ENCODE measurements at regions not wholly inside any gene's neighbourhood (a gene's known extent, or its start where the extent isn't known, plus 50 kb on each side); places are given as distances from the start of the nearest gene placed in this dataset.
"Not testable (repeated sequence)": the region's sequence is repeated elsewhere in the genome, so short reads cannot be mapped to it uniquely, and the experiment has no call there.

GRCh38 chr5:17846496-17846895 lies 212.2 kb downstream of the TAF11L14 start:
- no peak for TF ChIP-seq CTCF (IDR thresholded peaks at IDR 0.05; ENCODE audit: low read depth, low read length, missing control alignments)
- H3K4me3 ChIP-seq (replicated peaks; ENCODE audit: low read depth, low read length) = no peak overlapping the region
- no peak for DNase-seq (ENCODE audit: extremely low read depth, low read depth)

- TF ChIP-seq CTCF (IDR thresholded peaks at IDR 0.05; ENCODE audit: low read depth, low read length, missing control alignments) = no peak
- DNase-seq (ENCODE audit: extremely low read depth, low read depth) = no peak
- no peak overlapping the region for H3K4me3 ChIP-seq (replicated peaks; ENCODE audit: low read depth, low read length)
Measured at GRCh38 chr5:17847286-17847685, 213.0 kb downstream of the TAF11L14 start.

GRCh38 chr5:17852111-17852510 lies 217.9 kb downstream of the TAF11L14 start:
- TF ChIP-seq CTCF (IDR thresholded peaks at IDR 0.05; ENCODE audit: low read depth, low read length, missing control alignments) = no peak
- no peak for DNase-seq (ENCODE audit: extremely low read depth, low read depth)
- no peak overlapping the region for H3K4me3 ChIP-seq (replicated peaks; ENCODE audit: low read depth, low read length)

GRCh38 chr5:17852740-17853139 lies 218.5 kb downstream of the TAF11L14 start:
- H3K4me3 ChIP-seq (replicated peaks; ENCODE audit: low read depth, low read length) = no peak overlapping the region
- no peak for DNase-seq (ENCODE audit: extremely low read depth, low read depth)
- TF ChIP-seq CTCF (IDR thresholded peaks at IDR 0.05; ENCODE audit: low read depth, low read length, missing control alignments) = no peak

GRCh38 chr5:17854901-17855300 lies 220.6 kb downstream of the TAF11L14 start:
- no peak for TF ChIP-seq CTCF (IDR thresholded peaks at IDR 0.05; ENCODE audit: low read depth, low read length, missing control alignments)
- DNase-seq (ENCODE audit: extremely low read depth, low read depth) = no peak
- no peak overlapping the region for H3K4me3 ChIP-seq (replicated peaks; ENCODE audit: low read depth, low read length)

- no peak overlapping the region for H3K4me3 ChIP-seq (replicated peaks; ENCODE audit: low read depth, low read length)
- DNase-seq (ENCODE audit: extremely low read depth, low read depth) = no peak
- no peak for TF ChIP-seq CTCF (IDR thresholded peaks at IDR 0.05; ENCODE audit: low read depth, low read length, missing control alignments)
Measured at GRCh38 chr5:17860660-17861315, 226.5 kb downstream of the TAF11L14 start.

GRCh38 chr5:17864903-17865302 lies 230.6 kb downstream of the TAF11L14 start:
- DNase-seq (ENCODE audit: extremely low read depth, low read depth); H3K4me3 ChIP-seq (replicated peaks; ENCODE audit: low read depth, low read length): not testable (repeated sequence)

GRCh38 chr5:17865966-17866365 lies 231.7 kb downstream of the TAF11L14 start:
- DNase-seq (ENCODE audit: extremely low read depth, low read depth); H3K4me3 ChIP-seq (replicated peaks; ENCODE audit: low read depth, low read length): not testable (repeated sequence)

Data from HFF-Myc (cell line).